Endothelial cell of umbilical vein (primary cell): ENCODE measurements at regions not wholly inside any gene's neighbourhood (a gene's known extent, or its start where the extent isn't known, plus 50 kb on each side); places are given as distances from the start of the nearest gene placed in this dataset.

Experiments used
- BruUV-seq: library from RNA; stranded (reverse); fragments of 400-500 nt; replicated peaks from 2 replicates; lab custom pipeline; 2021; lab: Mats Ljungman, UMichigan
- CTCF ChIA-PET: fragments of 300-600, 350-600 bp; sonication (Branson Sonifier 250); formaldehyde crosslinking; loops from one replicate; lab custom pipeline; 2021; ENCODE audit warnings: antibody characterized with exemption, inconsistent platforms; lab: Charles Lee
- POLR2A ChIA-PET: fragments of 300-600, 350-600 bp; sonication (Branson Sonifier 250); formaldehyde crosslinking; loops from one replicate; lab custom pipeline; 2021; ENCODE audit warnings: antibody characterized with exemption, inconsistent platforms; lab: Charles Lee
- DNase-seq: peaks from one replicate; pipeline ENCODE4 v3.0.0-alpha.2; 2011; ENCODE audit warnings: low read depth, low spot score
- FAIRE-seq: peaks from 2 replicates; lab custom pipeline; 2011; peaks lifted over from hg19 to GRCh38; lab: Jason Lieb, UNC
- H2AFZ ChIP-seq: 2 replicates; pipeline ENCODE4 v1.6.0; 2012; ENCODE audit warnings: low read depth, low read length, control low read depth, inconsistent platforms
- H3K27ac ChIP-seq: 2 replicates; pipeline ENCODE4 v1.5.1; 2011; ENCODE audit warnings: low read depth, mild to moderate bottlenecking, control low read depth, low read length, moderate library complexity; ENCODE audit not compliant: insufficient read depth
- H3K27me3 ChIP-seq, 2 experiments: 2 replicates each; pipeline versions ENCODE4 v1.6.0 to v1.6.1; 2011; ENCODE audit warnings: low read length in 2 of 2, mixed read lengths in 1 of 2; ENCODE audit not compliant: control insufficient read depth in 2 of 2, insufficient read depth in 2 of 2
- H3K36me3 ChIP-seq, 2 experiments: 2 replicates in 1 of 2; 3 replicates in 1 of 2; pipeline ENCODE4 v1.5.1; 2011; ENCODE audit warnings: low read length in 2 of 2, mild to moderate bottlenecking in 1 of 2, moderate library complexity in 1 of 2; ENCODE audit not compliant: control insufficient read depth in 2 of 2, insufficient read depth in 2 of 2; ENCODE audit errors: extremely low read depth in 1 of 2
- H3K4me1 ChIP-seq: 3 replicates; pipeline ENCODE4 v1.5.1; 2011; ENCODE audit warnings: mild to moderate bottlenecking, low read length; ENCODE audit not compliant: control insufficient read depth, insufficient read depth; ENCODE audit errors: extremely low read depth
- H3K4me2 ChIP-seq: 2 replicates; pipeline ENCODE4 v1.6.1; 2011; ENCODE audit warnings: low read length, control low read depth, mixed read lengths; ENCODE audit not compliant: insufficient read depth
- H3K4me3 ChIP-seq, 3 experiments: fragments of 200-600 bp in 1 of 3; sonication (generic), shearing (Covaris generic) in 1 of 3; replicated peaks in 1 of 3; 2 replicates each; pipeline ENCODE4 v1.5.1; 2011 to 2016; ENCODE audit warnings: control low read depth in 3 of 3, low read length in 3 of 3, mild to moderate bottlenecking in 2 of 3, inconsistent platforms in 1 of 3, low read depth in 1 of 3, moderate library complexity in 1 of 3; ENCODE audit not compliant: insufficient read depth in 1 of 3
- H3K79me2 ChIP-seq: 2 replicates; pipeline ENCODE4 v1.6.0; 2012; ENCODE audit warnings: low read length, inconsistent platforms; ENCODE audit not compliant: control insufficient read depth, insufficient read depth
- H3K9ac ChIP-seq: replicated peaks from 2 replicates; pipeline ENCODE3; 2011; ENCODE audit warnings: low read length, control low read depth; ENCODE audit not compliant: insufficient read depth; ENCODE audit errors: extremely low read depth
- H3K9me1 ChIP-seq: replicated peaks from 3 replicates; pipeline ENCODE4 v1.6.0; 2011; ENCODE audit warnings: mild to moderate bottlenecking, low read length; ENCODE audit not compliant: control insufficient read depth, insufficient read depth; ENCODE audit errors: extremely low read depth
- H3K9me3 ChIP-seq: replicated peaks from 2 replicates; pipeline ENCODE4 v1.5.1; 2012; ENCODE audit warnings: low read length, inconsistent platforms; ENCODE audit not compliant: control insufficient read depth, insufficient read depth
- H4K20me1 ChIP-seq: replicated peaks from 2 replicates; pipeline ENCODE3; 2011; ENCODE audit warnings: mild to moderate bottlenecking, low read length; ENCODE audit not compliant: control insufficient read depth, insufficient read depth; ENCODE audit errors: extremely low read depth
- CTCF ChIP-seq, 2 donors: IDR thresholded peaks; 1 replicate in 1 of 2; 2 replicates in 1 of 2; pipeline ENCODE4 v1.5.1; 2011; ENCODE audit warnings: low read length in 2 of 2, mild to moderate bottlenecking in 2 of 2, moderate library complexity in 2 of 2, control low read depth in 1 of 2, inconsistent platforms in 1 of 2, low read depth in 1 of 2; ENCODE audit not compliant: insufficient read depth in 1 of 2; ENCODE audit errors: extremely low read depth in 1 of 2
- EZH2 ChIP-seq: IDR thresholded peaks from 2 replicates; pipeline ENCODE4 v1.6.1; 2012; ENCODE audit warnings: borderline replicate concordance, low read depth, mild to moderate bottlenecking, moderate library complexity, low read length, inconsistent platforms; ENCODE audit not compliant: severe bottlenecking
- FOS ChIP-seq: IDR thresholded peaks from 2 replicates; pipeline ENCODE4 v1.6.1; 2011; ENCODE audit warnings: mild to moderate bottlenecking, low read length, moderate library complexity, borderline replicate concordance; ENCODE audit not compliant: insufficient read depth
- GATA2 ChIP-seq: IDR thresholded peaks from 2 replicates; pipeline ENCODE4 v1.7.0; 2011; ENCODE audit warnings: low read depth, mild to moderate bottlenecking, moderate library complexity, mixed read lengths, low read length; ENCODE audit not compliant: insufficient read length, insufficient read depth
- JUN ChIP-seq: IDR thresholded peaks from 2 replicates; pipeline ENCODE4 v1.6.1; 2011; ENCODE audit warnings: borderline replicate concordance, low read depth; ENCODE audit not compliant: insufficient read length, insufficient read depth
- MAX ChIP-seq: IDR thresholded peaks from 2 replicates; pipeline ENCODE4 v1.6.1; 2011; ENCODE audit not compliant: insufficient read depth, insufficient read length
- MYC ChIP-seq: IDR thresholded peaks from one replicate; pipeline ENCODE4 v1.6.1; 2011; ENCODE audit warnings: mild to moderate bottlenecking, low read depth, low read length
- POLR2A ChIP-seq: IDR thresholded peaks from 2 replicates; pipeline ENCODE4 v1.6.1; 2012; ENCODE audit warnings: low read depth, mild to moderate bottlenecking, control low read depth, low read length
- POLR2AphosphoS5 ChIP-seq: IDR thresholded peaks from 2 replicates; pipeline ENCODE4 v1.6.1; 2012; ENCODE audit warnings: low read depth, mild to moderate bottlenecking, control low read depth, low read length, moderate library complexity; ENCODE audit not compliant: insufficient read depth
- dilution Hi-C: fragments of 300-500 bp; cut with MboI; formaldehyde crosslinking; loops from one replicate; pipeline ENCODE4 v1.15.0; 2019; ENCODE audit warnings: low sequenced_read_pairs; ENCODE audit not compliant: extremely low pct_ligation_motif_present
- intact Hi-C: fragments of 100-400 bp; cut with micrococcal nuclease; formaldehyde crosslinking; loops from one replicate; pipeline ENCODE4 v1.10.0; 2022

GRCh38 chr3:135473449-135473848 is 492.1 kb upstream of the PPP2R3A start:
- FAIRE-seq (no peak), DNase-seq (no peak)
- BruUV-seq = no TSS peak
- no peak overlapping the region for H3K9ac ChIP-seq
- H2AFZ ChIP-seq = no peak overlapping the region
- no peak overlapping the region for H3K4me3 ChIP-seq
- H3K4me2 ChIP-seq = no peak overlapping the region
- no peaks in the 10 kb centered on the region for H3K36me3 ChIP-seq
- ChIA-PET CTCF (no interaction called here), POLR2A (no interaction called here)
- H3K27ac ChIP-seq = no peak overlapping the region
- no peaks in the 10 kb centered on the region for H4K20me1 ChIP-seq
- intact Hi-C loops (no loop called here), dilution Hi-C loops (no loop called here)
- H3K27me3 ChIP-seq = no peaks in the 10 kb centered on the region
- H3K9me1 ChIP-seq = no peaks in the 10 kb centered on the region
- H3K4me1 ChIP-seq = no peaks in the 10 kb centered on the region
- TF ChIP-seq FOS (no peak), JUN (no peak), MAX (no peak), EZH2 (no peak), POLR2AphosphoS5 (no peak), MYC (no peak), CTCF (IDR thresholded peaks at IDR 0.05; ENCODE audit: extremely low read depth in 1 of 2, insufficient read depth in 1 of 2, low read depth in 1 of 2, low read length in 2 of 2) (no peak), POLR2A (no peak), GATA2 (no peak)
- H3K79me2 ChIP-seq = no peaks in the 10 kb centered on the region
- no peaks in the 10 kb centered on the region for H3K9me3 ChIP-seq
